DMS 273 (cell line): ENCODE measurements at regions not wholly inside any gene's neighbourhood (a gene's known extent, or its start where the extent isn't known, plus 50 kb on each side); places are given as distances from the start of the nearest gene placed in this dataset.
"Not testable (repeated sequence)": the region's sequence is repeated elsewhere in the genome, so short reads cannot be mapped to it uniquely, and the experiment has no call there.

Source experiments
- DNase-seq: peaks from one replicate; lab custom pipeline; 2025; ENCODE audit not compliant: unreplicated experiment; lab: John Stamatoyannopoulos, UW

DNA sequence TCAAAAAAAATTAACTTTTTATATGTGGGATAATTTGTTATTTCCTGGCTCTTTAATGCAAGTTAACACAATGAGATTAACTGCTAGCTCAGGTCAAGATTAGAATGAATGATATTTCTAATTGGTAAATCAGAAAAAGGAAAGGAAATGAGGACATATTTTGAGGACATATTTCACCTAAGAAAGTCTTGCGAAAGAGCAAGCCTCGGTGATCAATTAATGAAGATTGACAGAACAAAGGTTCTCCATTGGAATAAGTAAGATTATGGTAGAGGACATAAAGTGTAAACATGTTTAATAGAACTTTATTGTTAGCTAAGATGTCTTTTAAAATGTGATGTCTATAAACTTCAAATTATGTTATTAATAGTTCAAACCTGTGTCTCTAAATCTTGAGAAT lies 1617.8 kb downstream of the KCNT2 start:
- no peak for DNase-seq

DNA sequence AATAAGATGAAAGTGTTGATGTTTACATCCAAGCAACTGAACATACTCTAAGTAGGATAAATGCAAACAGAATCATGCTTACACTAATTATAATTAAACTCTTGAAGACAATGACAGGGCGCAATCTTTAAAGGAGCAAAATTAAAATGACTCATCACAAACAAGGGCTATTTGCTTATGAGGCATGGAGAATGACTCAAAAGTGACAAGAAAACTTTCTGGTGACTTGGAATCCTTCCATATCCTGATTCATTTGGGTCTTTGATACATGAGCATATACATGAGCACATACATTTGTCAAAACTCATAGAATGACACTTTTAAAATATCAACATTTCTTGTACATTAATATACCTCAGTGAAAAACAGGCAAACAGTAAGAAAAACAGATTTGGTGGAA lies 1632.3 kb downstream of the KCNT2 start:
- no peak for DNase-seq

DNA sequence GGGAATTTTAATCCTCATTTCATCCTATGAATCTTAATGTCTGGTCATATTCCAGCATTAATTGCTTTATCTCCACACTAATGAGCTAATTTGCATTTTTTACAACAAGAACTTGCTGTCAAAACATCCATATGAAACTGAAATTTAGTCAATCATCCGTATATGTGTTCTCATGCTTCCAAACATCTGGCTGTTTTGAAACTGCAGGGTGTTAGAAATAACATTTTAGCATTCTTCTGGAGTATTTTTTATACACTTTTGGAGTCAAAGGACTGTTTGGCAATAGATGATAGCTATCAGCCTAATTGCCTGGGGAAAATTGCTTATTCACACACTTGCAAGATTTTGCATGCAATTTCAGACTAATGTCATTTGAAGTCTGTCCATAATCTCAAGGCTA lies 1639.3 kb downstream of the KCNT2 start:
- no peak for DNase-seq

DNA sequence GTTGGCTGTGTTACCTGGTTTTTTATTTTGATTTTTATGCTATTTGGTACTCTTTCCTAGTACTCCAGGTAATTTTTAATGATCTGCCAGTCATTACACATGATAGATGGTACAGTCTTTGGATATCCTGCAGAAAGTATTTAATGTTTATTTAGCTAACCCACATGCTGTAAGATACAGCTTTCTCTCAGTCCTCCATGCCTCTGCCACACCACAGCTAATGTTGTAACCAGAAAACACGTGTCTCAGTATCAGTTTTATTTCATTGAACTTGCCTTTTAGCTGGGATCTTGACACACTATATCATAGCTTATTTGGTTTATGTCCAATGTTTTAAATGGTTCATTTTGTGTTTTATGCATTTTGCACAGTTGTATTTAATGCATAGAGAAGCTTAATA lies 1648.4 kb downstream of the KCNT2 start:
- no peak for DNase-seq

DNA sequence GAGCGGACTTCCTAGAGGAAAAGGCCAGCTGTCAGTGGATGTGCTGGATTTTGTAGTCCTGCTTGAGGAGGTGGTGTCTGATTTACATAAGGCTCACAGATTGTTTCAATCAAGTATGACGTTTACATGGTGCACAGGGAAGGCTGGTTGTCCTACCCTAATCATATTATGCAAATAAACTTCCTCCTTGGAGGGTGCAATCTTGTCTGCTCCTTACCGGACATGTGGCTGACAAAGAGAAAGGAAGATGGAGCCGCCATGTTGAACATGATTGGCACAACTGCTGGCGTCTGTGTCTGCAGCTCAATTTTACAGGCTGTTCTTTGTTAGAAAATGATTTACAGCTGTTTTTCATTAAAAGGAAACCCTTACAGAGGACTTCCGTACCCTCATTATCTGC lies 1656.1 kb downstream of the KCNT2 start:
- no peak for DNase-seq

DNA sequence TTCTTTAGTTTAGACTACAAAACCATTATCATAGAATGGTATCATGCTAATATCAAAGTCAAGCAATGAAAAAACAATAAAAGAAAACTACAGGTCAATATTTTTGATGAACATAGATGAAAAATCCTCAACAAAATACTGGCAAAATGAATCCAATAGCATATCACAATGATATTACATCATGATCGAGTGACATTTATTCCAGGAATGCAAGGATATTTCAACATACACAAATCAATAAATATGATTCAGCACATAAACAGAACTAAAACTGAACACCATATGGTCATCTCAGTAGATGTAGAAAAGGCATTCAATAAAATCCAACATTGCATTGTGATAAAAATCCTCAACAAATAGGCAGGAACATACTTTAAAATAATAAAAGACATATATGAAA lies 1657.7 kb downstream of the KCNT2 start:
- no peak for DNase-seq

DNA sequence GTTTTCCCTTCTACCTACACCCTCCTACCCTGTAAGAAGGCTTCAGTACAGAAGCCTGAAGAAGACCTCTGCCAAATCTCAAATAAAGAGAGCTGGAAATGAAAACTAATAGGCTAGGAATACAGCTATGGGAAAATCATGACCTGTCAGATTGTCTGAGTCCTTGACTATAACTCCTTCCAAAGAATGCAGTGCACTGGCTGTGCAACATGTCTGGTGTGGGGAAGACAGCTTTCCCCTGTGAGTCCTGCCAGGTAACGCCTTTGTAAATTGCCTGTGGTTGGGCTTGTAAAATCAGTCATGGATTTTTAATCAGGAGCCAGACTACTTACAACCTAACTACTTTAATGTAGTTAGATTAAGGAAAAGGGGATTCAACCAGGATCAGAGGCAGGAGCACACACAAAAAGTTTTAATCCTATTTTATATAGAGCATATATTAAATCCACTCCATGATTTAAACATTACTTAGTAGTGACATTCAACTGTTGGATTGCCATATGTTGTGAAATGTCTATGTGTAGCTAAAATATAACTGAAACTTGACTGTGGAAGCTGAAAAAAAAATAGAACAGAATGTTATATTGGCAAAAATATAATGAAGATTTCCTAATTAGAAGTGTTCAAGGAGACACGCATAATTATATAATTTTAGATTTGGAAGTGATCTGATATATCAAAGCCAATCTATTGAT lies 1667.8 kb downstream of the KCNT2 start:
- DNase-seq = no peak

DNA sequence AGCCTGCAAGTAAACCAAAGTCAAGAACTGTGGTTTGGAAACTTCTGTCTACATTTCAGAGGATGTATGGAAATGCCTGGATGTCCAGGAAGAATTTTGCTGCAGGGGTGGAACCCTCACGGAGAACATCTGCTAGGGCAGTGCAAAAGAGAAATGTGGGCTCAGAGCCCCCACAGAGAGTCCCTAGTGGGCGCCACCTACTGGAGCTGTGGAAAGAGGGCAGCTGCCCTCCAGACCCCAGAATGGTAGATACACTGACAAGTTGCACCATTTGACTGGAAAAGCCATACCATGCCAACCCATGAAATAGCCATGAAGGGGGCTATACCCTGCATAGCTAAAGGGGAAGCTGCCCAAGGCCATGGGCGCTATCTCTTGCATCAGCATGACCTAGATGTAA lies 1672.4 kb downstream of the KCNT2 start:
- DNase-seq = peak; percentile 13

DNA sequence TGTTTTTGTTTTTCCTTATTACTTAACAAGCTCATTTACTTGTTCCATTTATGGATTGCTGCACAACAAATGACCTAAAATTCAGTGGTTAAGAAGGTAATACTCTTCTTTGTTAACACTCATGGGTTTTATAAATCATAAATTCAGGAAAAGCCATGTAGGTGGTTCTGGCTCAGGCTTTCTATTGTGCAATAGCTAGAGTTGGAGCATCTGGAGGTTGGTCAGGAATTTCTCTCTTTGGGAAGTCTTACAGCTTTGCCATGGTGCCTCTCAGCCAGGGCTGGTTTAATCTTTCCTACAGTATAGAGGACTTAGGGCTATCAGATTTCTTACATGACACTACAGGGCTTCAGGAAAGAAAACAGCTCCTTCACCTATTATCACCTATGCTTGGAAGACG lies 1677.1 kb downstream of the KCNT2 start:
- no peak for DNase-seq

DNA sequence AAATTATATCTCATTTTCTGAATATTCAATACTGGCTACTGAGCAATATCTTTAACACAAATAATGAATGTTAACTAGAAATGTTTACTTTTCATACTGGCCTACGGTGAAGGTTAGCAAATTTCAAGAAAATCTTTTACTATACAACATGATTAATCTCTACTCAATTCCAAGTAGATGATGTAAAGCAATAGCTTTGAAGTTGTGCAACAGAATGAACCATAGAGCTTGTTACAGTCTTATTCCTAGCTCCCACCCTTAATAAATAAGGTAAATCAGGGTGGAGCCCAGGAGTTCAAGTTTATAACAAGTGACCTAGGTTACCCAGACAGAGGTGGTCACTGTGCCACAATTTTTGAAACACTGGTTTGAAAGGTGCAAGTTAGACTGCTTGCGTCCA lies 1678.1 kb downstream of the KCNT2 start:
- no peak for DNase-seq

DNA sequence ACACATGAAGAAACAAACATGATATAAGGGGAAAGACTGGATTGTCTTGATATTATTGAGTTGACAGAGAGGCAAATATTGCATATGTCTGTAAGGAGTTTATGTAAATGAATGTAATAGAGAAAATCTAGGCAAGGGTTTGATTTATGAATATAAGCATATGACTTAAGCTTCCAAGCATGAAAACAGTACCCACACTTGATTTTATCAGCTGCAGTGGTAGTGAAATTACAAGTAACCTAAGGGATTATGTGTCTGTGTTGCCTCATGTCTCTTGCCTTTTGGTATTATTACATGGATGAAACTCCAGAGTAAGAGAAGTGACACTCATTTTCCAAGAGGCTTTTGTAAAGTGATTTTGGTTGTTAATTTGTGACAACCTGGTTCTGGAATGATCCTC lies 1678.9 kb downstream of the KCNT2 start:
- DNase-seq = no peak

DNA sequence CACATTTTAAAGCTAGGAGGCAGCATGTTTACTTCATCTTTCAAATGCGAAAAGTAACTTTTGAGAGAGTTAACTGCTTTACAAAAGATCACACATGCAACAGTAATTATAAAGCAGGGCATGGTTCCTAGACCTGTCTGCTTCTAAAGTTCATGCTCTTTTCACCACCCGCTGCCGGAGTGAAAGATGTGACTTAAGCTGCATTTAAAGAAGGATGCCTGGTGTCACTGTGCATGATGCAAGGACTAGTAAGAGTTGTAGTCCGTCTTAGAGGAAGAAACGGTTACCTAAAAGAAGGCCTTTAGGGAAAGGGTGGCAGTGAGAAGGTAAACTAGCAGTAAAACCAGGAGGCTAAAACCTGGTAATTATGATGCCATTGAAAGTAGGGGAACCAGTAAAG lies 1689.1 kb downstream of the KCNT2 start:
- no peak for DNase-seq

DNA sequence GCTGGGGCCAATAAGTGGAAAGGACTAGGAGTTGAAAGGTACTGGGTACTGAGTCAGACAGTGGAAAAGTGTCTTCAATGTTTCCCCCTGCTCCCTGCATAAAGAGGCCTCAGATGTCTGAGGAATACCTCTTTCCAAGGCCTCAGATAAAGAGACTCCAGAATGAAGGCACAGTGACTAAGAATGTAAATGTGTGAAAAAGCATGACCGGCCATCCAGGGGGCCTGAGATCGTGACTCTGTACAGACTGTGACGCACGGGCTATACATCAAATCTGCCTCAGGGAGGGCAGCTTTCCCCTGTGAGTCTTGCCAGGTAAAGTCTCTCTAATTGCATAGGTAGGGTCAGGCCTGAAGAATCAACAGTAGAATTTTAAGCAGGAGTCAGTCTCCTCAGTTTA lies 1690.5 kb downstream of the KCNT2 start:
- DNase-seq = no peak

DNA sequence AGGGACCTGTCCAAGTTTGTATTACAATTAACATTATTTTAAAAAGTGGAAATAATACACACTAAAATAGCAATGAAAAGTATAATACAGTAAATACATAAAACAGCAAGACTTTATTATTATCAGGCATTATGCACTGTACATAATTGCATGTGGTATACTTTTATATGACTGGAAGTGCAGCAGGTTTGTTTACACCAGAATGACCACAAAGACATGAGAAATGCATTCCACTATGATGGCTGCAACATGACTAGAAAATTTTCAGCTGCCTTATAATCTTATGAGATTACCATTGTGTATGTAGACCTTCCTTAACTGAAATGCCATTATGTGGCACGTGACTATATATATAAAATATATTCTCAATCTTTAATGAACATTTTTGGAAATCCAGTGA lies 1699.6 kb downstream of the KCNT2 start:
- no peak for DNase-seq

DNA sequence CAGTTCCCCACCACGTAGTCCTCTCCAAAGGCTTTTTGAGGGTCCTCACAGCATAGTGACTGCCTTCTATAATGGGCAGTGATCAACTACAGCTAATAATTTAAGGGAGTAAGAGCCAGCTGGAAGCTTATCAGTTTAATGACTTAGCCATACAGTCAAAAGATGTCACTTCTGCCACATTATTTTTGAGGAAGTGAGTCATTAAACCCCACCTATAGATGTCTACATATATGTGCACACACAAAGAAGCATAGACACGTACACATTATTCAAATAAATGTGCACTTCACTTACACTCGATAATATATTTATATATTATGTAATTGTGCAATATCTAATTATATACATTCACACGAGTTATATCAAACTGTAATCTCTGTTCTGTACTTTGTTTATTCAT lies 1704.7 kb downstream of the KCNT2 start:
- no peak for DNase-seq

DNA sequence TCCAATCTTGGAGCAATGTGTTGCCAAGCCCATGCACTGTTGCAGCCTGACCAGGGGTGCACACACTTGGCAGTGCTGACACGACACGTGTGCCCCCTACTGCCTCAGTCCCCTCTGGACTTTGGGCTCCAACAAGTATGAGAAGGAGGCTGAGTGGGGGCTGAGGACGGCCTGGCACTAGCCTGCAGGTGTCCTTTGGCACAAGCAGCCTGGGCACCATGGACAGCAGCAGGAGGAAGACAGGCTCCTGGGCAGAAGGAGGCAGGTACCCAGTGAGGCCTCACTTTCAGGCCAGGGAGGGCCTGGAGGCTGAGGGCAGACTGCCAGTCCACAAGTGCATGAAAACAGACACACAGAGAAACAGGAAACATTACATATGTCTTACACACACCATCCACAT lies 1702.9 kb upstream of the B3GALT2 start:
- DNase-seq = no peak

DNA sequence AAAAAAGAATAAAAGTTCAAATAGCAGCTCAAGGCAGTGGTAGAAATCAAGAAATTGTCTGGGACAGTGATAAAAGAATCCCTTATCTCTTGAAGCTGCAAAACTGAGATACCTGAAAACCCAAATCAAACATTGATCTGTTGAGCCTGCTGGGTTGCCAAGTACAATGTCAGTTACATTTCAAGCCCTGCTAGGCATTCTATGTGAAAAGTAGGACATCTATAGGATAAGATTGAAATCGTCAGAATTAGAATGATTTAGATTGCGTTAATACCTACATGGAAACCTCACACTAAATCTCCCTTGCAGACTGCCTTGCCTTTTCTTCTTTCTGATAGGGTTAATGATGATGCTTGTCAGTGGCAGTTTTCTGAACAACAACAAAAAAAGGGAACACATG lies 1684.4 kb upstream of the B3GALT2 start:
- peak; percentile 23 for DNase-seq

DNA sequence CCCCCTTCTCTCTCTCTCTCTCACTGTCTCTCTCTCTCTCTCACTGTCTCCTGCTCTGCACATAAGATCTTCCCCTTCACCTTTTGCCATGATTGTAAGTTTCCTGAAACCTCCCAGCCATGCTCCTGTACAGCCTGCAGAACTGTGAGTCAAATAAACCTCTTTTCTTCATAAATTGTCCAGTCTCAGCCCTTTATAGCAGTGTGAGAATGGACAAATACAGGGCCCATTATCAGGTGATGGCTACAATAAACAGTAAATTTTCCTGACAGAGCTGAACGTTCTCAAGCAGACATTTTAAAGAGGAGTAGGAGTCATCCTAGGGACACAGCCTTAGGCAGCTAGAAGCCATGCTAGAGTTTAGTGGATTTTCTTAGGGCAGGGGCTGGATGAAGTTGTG lies 1679.7 kb upstream of the B3GALT2 start:
- DNase-seq = no peak

DNA sequence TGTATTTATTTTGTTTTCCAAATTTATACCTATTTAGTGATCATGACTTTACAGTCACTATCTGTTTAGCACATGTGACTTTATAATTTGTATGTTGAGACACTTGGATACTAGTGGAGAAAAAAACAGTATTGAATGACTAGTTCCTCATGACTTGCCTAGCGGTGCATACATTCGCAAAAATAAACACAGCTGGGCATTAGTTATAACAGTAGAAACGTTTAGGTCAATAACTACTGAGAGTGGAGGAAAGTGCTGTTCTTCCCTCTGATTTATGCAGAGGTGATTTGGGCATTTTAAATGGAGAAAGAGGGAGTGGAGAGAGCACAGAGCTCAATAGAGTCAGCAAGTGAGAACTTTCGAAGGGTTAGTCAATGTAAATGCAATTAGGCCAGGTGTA lies 1679.0 kb upstream of the B3GALT2 start:
- no peak for DNase-seq

DNA sequence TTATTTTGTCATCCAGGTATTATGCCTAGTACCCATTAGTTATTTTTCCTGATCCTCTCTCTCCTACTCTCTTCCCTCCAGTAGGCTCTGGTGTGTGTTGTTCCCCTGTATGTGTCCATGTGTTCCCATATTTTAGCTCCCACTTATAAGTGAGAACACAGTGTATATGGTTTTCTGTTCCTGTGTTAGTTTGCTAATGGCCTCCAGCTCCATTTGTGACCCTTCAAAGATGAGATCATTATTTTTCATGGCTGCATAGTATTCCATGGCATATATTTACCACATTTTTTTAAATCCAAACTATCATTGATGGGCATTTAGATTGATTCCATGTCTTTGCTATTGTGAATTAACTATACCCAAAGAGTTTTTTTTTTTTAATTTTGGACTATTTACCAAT lies 1675.7 kb upstream of the B3GALT2 start:
- no peak for DNase-seq

DNA sequence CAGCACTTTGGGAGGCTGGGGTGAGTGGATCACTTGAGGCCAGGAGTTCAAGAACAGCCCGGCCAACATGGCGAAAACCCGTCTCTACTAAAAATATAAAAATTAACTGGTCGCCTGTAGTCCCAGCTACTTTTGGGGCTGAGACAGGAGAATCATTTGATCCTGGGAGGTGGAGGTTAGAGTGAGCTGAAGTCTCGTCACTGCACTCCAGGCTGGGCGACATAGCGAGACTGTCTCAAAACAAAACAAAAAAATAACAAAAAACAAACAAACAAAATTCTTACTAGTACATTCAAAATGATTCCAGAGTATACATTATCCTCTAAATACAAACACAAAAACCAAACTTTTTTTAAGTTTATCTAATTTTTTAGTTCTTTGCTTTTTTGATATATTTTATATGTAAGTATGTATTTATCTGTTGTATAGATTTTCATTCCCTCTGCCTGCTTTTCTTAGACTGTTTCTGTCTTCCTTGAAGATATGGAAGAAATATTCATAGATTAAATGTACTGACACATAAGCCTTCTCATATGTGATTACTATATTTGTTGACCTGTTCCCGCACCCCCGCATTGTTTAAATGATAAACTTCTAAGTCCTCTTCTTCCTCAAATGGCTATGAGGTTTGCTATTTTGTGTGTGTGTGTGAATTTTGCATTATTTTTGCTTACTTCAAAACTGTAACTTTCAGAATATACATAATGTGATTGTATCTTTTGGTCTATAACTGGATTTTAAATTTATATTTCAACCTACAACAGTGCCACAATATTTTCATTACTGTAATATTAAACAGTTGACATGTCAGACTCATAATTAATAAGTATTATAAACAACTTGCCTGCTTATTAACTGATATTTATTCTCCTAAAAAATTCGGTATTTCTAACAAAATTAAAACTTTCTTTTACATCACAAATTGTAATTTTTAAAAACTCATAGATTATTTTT lies 1674.1 kb upstream of the B3GALT2 start:
- DNase-seq = no peak

DNA sequence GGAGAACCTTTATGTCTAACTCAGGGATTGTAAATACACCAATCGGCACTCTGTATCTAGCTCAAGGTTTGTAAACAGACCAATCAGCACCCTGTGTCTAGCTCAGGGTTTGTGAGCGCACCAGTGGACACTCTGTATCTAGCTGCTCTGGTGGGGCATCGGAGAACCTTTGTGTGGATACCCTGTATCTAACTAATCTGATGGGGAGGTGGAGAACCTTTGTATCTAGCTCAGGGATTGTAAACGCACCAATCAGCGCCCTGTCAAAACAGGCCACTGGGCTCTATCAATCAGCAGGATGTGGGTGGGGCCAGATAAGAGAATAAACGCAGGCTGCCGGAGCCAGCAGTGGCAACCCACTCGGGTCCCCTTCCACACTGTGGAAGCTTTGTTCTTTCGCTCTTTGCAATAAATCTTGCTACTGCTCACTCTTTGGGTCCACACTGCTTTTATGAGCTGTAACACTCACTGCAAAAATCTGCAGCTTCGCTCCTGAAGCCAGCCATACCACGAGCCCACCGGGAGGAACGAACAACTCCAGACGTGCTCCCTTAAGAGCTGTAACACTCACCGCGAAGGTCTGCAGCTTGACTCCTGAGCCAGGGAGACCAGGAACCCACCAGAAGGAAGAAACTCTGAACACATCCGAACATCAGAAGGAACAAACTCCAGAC lies 1673.2 kb upstream of the B3GALT2 start:
- not testable (repeated sequence) for DNase-seq
